ENCODE measurements at regions not wholly inside any gene's neighbourhood (a gene's known extent, or its start where the extent isn't known, plus 50 kb on each side); places are given as distances from the start of the nearest gene placed in this dataset.
"Not testable (repeated sequence)": the region's sequence is repeated elsewhere in the genome, so short reads cannot be mapped to it uniquely, and the experiment has no call there.

- no peak overlapping the region for H3K27ac ChIP-seq
- H3K4me1 ChIP-seq, result no peaks in the 10 kb centered on the region
- DNase-seq (ENCODE audit: low spot score in 2 of 2), result no peak
- TF ChIP-seq CTCF (IDR thresholded peaks at IDR 0.05), result no peak
- TF ChIP-seq POLR2A (IDR thresholded peaks at IDR 0.05), result no peak
- TF ChIP-seq POLR2AphosphoS5 (IDR thresholded peaks at IDR 0.05), result no peak
- peaks cover 0 to 5% of the 10 kb centered on the region in 2 donors for H3K9me3 ChIP-seq
- no peaks in the 10 kb centered on the region for H3K36me3 ChIP-seq
- H3K4me3 ChIP-seq, result no peak overlapping the region
- intact Hi-C loops (cut with DNase I; ENCODE audit: low total_unique reads), result no loop called here
- H3K27me3 ChIP-seq, result no peaks in the 10 kb centered on the region
These were observed 183.9 kb upstream of the CDH5 start for GRCh38 chr16:66182592-66182991.

GRCh38 chr16:66176731-66177130 is 189.8 kb upstream of the CDH5 start:
- TF ChIP-seq POLR2AphosphoS5 (IDR thresholded peaks at IDR 0.05), result no peak
- TF ChIP-seq CTCF (IDR thresholded peaks at IDR 0.05), result no peak
- no peak for TF ChIP-seq POLR2A (IDR thresholded peaks at IDR 0.05)
- Histone ChIP-seq H3K36me3 (no peaks in the 10 kb centered on the region), H3K27ac (no peak overlapping the region), H3K9me3 (peaks cover 0 to 5% of the 10 kb centered on the region in 2 donors), H3K4me3 (no peak overlapping the region), H3K27me3 (no peaks in the 10 kb centered on the region), H3K4me1 (no peaks in the 10 kb centered on the region)
- intact Hi-C loops (cut with DNase I; ENCODE audit: low total_unique reads), result no loop called here
- no peak for DNase-seq (ENCODE audit: low spot score in 2 of 2)

DNA sequence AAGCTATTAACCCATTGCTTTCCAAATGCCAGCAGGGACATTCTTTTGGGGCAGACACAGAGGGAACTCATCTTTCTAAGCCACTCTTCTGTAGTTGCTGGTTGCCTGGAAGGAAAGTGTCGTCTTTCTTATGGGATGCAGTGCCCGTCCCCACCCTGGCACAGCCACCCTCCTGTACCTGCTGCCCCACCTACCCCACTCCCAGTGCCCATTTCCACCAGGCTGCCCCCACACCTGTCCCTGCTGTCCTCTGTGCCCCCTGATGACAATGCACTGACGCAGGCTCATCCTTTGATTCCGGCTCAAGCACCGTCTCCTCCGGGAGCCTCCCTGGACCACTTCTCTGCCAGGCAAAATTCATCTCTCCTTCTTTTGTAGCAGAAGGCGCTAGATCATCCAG is 190.4 kb upstream of the CDH5 start:
- intact Hi-C loops (cut with DNase I; ENCODE audit: low total_unique reads), result no loop called here
- no peak overlapping the region for H3K4me3 ChIP-seq
- H3K27me3 ChIP-seq, result no peaks in the 10 kb centered on the region
- H3K9me3 ChIP-seq, result peaks cover 0 to 5% of the 10 kb centered on the region in 2 donors
- no peak overlapping the region for H3K27ac ChIP-seq
- H3K36me3 ChIP-seq, result no peaks in the 10 kb centered on the region
- DNase-seq (ENCODE audit: low spot score in 2 of 2), result no peak
- no peaks in the 10 kb centered on the region for H3K4me1 ChIP-seq
- TF ChIP-seq POLR2A (IDR thresholded peaks at IDR 0.05), result no peak
- no peak for TF ChIP-seq POLR2AphosphoS5 (IDR thresholded peaks at IDR 0.05)
- TF ChIP-seq CTCF (IDR thresholded peaks at IDR 0.05), result no peak

DNA sequence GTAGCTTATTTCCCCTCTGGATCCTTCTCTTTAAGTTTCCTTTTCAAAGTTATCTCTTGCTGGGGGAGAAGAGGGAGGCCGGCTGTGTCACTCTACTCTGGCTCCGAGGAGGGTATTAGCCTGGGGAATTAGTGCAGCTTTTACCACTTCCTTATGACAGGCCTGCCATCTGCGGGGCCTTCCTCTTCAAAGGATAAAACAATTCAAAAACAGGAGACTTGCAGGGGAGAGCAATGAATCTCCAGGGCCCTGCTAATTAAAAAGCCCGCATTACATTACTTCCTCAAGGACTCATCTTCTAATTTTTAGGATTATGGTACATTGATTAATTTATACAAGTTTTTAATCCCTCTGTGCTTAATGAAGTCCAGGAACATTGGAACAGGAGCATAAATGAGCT is 190.9 kb upstream of the CDH5 start:
- Histone ChIP-seq H3K9me3 (peaks cover 0 to 5% of the 10 kb centered on the region in 2 donors), H3K27ac (no peak overlapping the region), H3K4me1 (no peaks in the 10 kb centered on the region), H3K36me3 (no peaks in the 10 kb centered on the region), H3K4me3 (no peak overlapping the region), H3K27me3 (no peaks in the 10 kb centered on the region)
- TF ChIP-seq POLR2AphosphoS5 (IDR thresholded peaks at IDR 0.05) (no peak), CTCF (IDR thresholded peaks at IDR 0.05) (no peak), POLR2A (IDR thresholded peaks at IDR 0.05) (no peak)
- intact Hi-C loops (cut with DNase I; ENCODE audit: low total_unique reads), result no loop called here
- DNase-seq (ENCODE audit: low spot score in 2 of 2), result no peak

- no peaks in the 10 kb centered on the region for H3K27me3 ChIP-seq
- no peaks in the 10 kb centered on the region for H3K36me3 ChIP-seq
- no peak overlapping the region for H3K4me3 ChIP-seq
- intact Hi-C loops (cut with DNase I; ENCODE audit: low total_unique reads), result no loop called here
- H3K4me1 ChIP-seq, result no peaks in the 10 kb centered on the region
- TF ChIP-seq POLR2A (IDR thresholded peaks at IDR 0.05) (no peak), POLR2AphosphoS5 (IDR thresholded peaks at IDR 0.05) (no peak), CTCF (IDR thresholded peaks at IDR 0.05) (no peak)
- H3K27ac ChIP-seq, result no peak overlapping the region
- DNase-seq (ENCODE audit: low spot score in 2 of 2), result no peak
- peaks cover 0 to 5% of the 10 kb centered on the region in 2 donors for H3K9me3 ChIP-seq
These were observed 191.4 kb upstream of the CDH5 start for GRCh38 chr16:66175058-66175457.

DNA sequence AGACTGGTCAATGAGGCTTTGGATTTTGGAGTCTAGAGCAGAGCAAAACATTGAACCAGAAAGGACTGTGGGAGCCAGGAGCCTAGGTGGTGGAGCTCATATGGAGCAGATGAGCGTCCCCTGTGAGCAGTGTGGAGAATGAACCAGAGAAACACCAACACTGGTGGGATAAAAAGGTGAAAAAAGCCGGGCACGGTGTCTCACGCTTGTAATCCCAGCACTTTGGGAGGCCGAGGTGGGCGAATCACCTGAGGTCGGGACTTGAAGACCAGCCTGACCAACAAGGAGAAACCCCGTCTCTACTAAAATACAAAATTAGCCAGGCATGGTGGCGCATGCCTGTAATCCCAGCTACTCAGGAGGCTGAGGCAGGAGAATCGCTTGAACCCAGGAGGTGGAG is 192.7 kb upstream of the CDH5 start:
- not testable (repeated sequence) for H3K9me3 ChIP-seq; DNase-seq (ENCODE audit: low spot score in 2 of 2); H3K36me3 ChIP-seq; H3K4me3 ChIP-seq; H3K27ac ChIP-seq; H3K4me1 ChIP-seq; H3K27me3 ChIP-seq
- intact Hi-C loops (cut with DNase I; ENCODE audit: low total_unique reads), result loop anchor here (5.0 kb wide), 1 partner anchor 434 kb away; no protein-coding TSS in a partner anchor

- intact Hi-C loops (cut with DNase I; ENCODE audit: low total_unique reads), result loop anchor here (5.0 kb wide), 1 partner anchor 434 kb away; no protein-coding TSS in a partner anchor
- H3K27ac ChIP-seq; H3K27me3 ChIP-seq; DNase-seq (ENCODE audit: low spot score in 2 of 2); H3K9me3 ChIP-seq; H3K36me3 ChIP-seq; H3K4me1 ChIP-seq; H3K4me3 ChIP-seq: not testable (repeated sequence)
These were observed 193.3 kb upstream of the CDH5 start for GRCh38 chr16:66173181-66173580.

All from breast epithelium (tissue), 4 donors.